SK-N-SH treated with all-trans-retinoic acid at 6 μM for 48 hours (cell line): ENCODE measurements at regions not wholly inside any gene's neighbourhood (a gene's known extent, or its start where the extent isn't known, plus 50 kb on each side); places are given as distances from the start of the nearest gene placed in this dataset.

ENCODE experiments used
- ATAC-seq: fragments of 200-7000 bp; cut with Tn5 transposase; 3 replicates; pipeline ENCODE4 v1.9.1; 2020; ENCODE audit warnings: mild to moderate bottlenecking, moderate library complexity
- BACH2 ChIP-seq: fragments of 250-450 bp; sonication (Bioruptor Pico); IDR thresholded peaks from 2 replicates; pipeline ENCODE4 v1.9.0; 2021; ENCODE audit warnings: mild to moderate bottlenecking, borderline replicate concordance
- CSDC2 ChIP-seq: fragments of 250-450 bp; sonication (Bioruptor Pico); IDR thresholded peaks from 2 replicates; pipeline ENCODE4 v1.5.0; 2020; ENCODE audit warnings: mild to moderate bottlenecking, moderate library complexity
- ESRRG ChIP-seq: fragments of 250-450 bp; sonication (Bioruptor Pico); IDR thresholded peaks from 2 replicates; pipeline ENCODE4 v1.6.1; 2021; ENCODE audit warnings: mild to moderate bottlenecking
- GLIS3 ChIP-seq: fragments of 250-450 bp; sonication (Bioruptor Pico); IDR thresholded peaks from 2 replicates; pipeline ENCODE4 v1.5.0; 2020; ENCODE audit warnings: mild to moderate bottlenecking, moderate library complexity
- ISL1 ChIP-seq: fragments of 250-450 bp; sonication (Bioruptor Pico); IDR thresholded peaks from 2 replicates; pipeline ENCODE4 v2.1.2; 2022; ENCODE audit warnings: mild to moderate bottlenecking, moderate library complexity
- OSR1 ChIP-seq: fragments of 250-450 bp; sonication (Bioruptor Pico); IDR thresholded peaks from 2 replicates; pipeline ENCODE4 v1.8.0; 2022; ENCODE audit warnings: moderate library complexity, mild to moderate bottlenecking, inconsistent platforms
- PATZ1 ChIP-seq: fragments of 250-450 bp; sonication (Bioruptor Pico); IDR thresholded peaks from 2 replicates; pipeline ENCODE4 v1.8.0; 2020; ENCODE audit warnings: mild to moderate bottlenecking, moderate library complexity, borderline replicate concordance
- POU6F1 ChIP-seq: fragments of 250-450 bp; sonication (Bioruptor Pico); IDR thresholded peaks from 2 replicates; pipeline ENCODE4 v1.8.0; 2021; ENCODE audit warnings: low read depth, mild to moderate bottlenecking, moderate library complexity, borderline replicate concordance
- PPARA ChIP-seq: fragments of 250-450 bp; sonication (Bioruptor Pico); IDR thresholded peaks from 2 replicates; pipeline ENCODE4 v1.5.0; 2020; ENCODE audit warnings: mild to moderate bottlenecking, borderline replicate concordance
- RARB ChIP-seq: fragments of 250-450 bp; sonication (Bioruptor Pico); IDR thresholded peaks from 2 replicates; pipeline ENCODE4 v1.8.0; 2021; ENCODE audit warnings: mild to moderate bottlenecking, moderate library complexity
- SNAI2 ChIP-seq: fragments of 250-450 bp; sonication (Bioruptor Pico); IDR thresholded peaks from 2 replicates; pipeline ENCODE4 v1.5.0; 2020; ENCODE audit warnings: mild to moderate bottlenecking, moderate library complexity
- TCF4 ChIP-seq: fragments of 250-450 bp; sonication (Bioruptor Pico); IDR thresholded peaks from 2 replicates; pipeline ENCODE4 v1.8.0; 2021; ENCODE audit warnings: mild to moderate bottlenecking, moderate library complexity, borderline replicate concordance
- TOX ChIP-seq: fragments of 250-450 bp; sonication (Bioruptor Pico); IDR thresholded peaks from 2 replicates; pipeline ENCODE4 v1.8.0; 2021; ENCODE audit warnings: mild to moderate bottlenecking, moderate library complexity, borderline replicate concordance
- ZC3H10 ChIP-seq: fragments of 250-450 bp; sonication (Bioruptor Pico); IDR thresholded peaks from 2 replicates; pipeline ENCODE4 v1.5.1; 2021; ENCODE audit warnings: mild to moderate bottlenecking, moderate library complexity
- ZFP3 ChIP-seq: fragments of 250-450 bp; sonication (Bioruptor Pico); IDR thresholded peaks from 2 replicates; pipeline ENCODE4 v1.5.0; 2020; ENCODE audit warnings: mild to moderate bottlenecking, moderate library complexity
- ZFP30 ChIP-seq: fragments of 450-650 bp; formaldehyde crosslinking; IDR thresholded peaks from 2 replicates; pipeline ENCODE4 v1.5.0; 2022; ENCODE audit warnings: mild to moderate bottlenecking, moderate library complexity
- ZNF565 ChIP-seq: fragments of 450-650 bp; formaldehyde crosslinking; conservative IDR thresholded peaks from 2 replicates; pipeline ENCODE4 v1.5.0; 2020; ENCODE audit warnings: low read depth, mild to moderate bottlenecking, moderate library complexity
- ZNF70 ChIP-seq: fragments of 450-650 bp; formaldehyde crosslinking; IDR thresholded peaks from 2 replicates; pipeline ENCODE4 v1.5.0; 2020; ENCODE audit warnings: mild to moderate bottlenecking, moderate library complexity
- ZNF8 ChIP-seq: fragments of 450-650 bp; formaldehyde crosslinking; IDR thresholded peaks from 2 replicates; pipeline ENCODE4 v1.5.0; 2020; ENCODE audit warnings: mild to moderate bottlenecking, moderate library complexity
- TF ChIP-seq, protein P1 (sequence below): fragments of 250-450 bp; sonication (Bioruptor Pico); IDR thresholded peaks from 2 replicates; pipeline ENCODE4 v1.5.1; 2021; ENCODE audit warnings: mild to moderate bottlenecking, moderate library complexity
- TF ChIP-seq, protein P2 (sequence below): fragments of 250-450 bp; sonication (Bioruptor Pico); IDR thresholded peaks from 2 replicates; pipeline ENCODE4 v1.5.0; 2020; ENCODE audit warnings: mild to moderate bottlenecking, moderate library complexity

DNA sequence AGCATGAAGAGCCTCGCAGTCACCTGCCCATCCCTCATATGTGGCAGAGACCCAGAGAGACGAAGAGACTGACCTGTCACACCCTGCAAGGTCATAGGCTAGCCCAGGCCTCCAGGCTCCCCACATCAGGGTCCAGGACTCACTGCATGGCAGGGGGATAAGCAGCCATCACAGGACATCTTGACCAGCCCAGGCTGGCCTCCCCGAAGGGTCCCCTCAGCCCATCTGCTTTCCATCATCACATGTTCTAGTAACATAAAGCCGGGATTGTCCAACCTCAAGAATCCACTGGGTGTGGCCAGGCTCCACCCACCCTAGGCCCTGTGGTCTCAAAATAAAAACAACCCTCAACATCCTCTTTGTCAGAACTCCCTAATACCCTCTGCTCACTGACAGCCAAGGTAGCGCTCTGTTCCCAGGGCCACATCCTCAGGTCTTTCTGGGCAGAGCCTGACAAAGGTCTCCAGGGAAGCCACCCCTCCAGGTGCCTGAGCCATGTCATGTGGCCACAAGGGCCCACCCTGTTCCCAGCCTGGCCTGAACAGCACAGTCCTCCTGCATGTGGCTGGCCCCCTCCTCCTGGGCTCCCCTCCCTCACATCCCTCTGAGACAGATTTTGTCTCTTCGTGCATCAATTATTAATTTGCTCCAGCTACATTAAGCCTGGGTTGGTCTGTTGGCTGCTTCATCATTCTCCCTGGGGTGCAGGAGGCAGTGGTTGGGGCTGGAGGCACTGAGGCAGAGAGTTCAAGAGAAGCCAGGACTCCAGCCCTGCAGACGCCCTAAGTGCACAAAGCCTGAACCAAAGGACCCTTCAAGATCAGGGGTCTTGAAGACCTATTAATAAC is 131.8 kb upstream of the UNC5B start:
- no peak for TF ChIP-seq ZFP30 (CRISPR knock-in tag)
- TF ChIP-seq TCF4 (CRISPR knock-in tag): no peak
- TF ChIP-seq RARB: no peak
- no peak for TF ChIP-seq PATZ1 (CRISPR knock-in tag)
- TF ChIP-seq TOX: no peak
- TF ChIP-seq, protein P1, sequence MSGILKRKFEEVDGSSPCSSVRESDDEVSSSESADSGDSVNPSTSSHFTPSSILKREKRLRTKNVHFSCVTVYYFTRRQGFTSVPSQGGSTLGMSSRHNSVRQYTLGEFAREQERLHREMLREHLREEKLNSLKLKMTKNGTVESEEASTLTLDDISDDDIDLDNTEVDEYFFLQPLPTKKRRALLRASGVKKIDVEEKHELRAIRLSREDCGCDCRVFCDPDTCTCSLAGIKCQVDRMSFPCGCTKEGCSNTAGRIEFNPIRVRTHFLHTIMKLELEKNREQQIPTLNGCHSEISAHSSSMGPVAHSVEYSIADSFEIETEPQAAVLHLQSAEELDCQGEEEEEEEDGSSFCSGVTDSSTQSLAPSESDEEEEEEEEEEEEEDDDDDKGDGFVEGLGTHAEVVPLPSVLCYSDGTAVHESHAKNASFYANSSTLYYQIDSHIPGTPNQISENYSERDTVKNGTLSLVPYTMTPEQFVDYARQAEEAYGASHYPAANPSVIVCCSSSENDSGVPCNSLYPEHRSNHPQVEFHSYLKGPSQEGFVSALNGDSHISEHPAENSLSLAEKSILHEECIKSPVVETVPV (CRISPR knock-in tag): no peak
- no peak for TF ChIP-seq ESRRG (CRISPR knock-in tag)
- no peak for TF ChIP-seq BACH2 (CRISPR knock-in tag)
- TF ChIP-seq SNAI2: no peak
- no peak for TF ChIP-seq CSDC2 (CRISPR knock-in tag)
- TF ChIP-seq OSR1: no peak
- no peak for TF ChIP-seq POU6F1 (CRISPR knock-in tag)
- TF ChIP-seq GLIS3 (CRISPR knock-in tag): no peak
- no peak for TF ChIP-seq PPARA (CRISPR knock-in tag)
- TF ChIP-seq ZNF8 (CRISPR knock-in tag): no peak
- no peak for TF ChIP-seq ZFP3 (CRISPR knock-in tag)
- TF ChIP-seq ISL1 (CRISPR knock-in tag): no peak
- TF ChIP-seq ZNF70 (CRISPR knock-in tag): no peak
- TF ChIP-seq, protein P2, sequence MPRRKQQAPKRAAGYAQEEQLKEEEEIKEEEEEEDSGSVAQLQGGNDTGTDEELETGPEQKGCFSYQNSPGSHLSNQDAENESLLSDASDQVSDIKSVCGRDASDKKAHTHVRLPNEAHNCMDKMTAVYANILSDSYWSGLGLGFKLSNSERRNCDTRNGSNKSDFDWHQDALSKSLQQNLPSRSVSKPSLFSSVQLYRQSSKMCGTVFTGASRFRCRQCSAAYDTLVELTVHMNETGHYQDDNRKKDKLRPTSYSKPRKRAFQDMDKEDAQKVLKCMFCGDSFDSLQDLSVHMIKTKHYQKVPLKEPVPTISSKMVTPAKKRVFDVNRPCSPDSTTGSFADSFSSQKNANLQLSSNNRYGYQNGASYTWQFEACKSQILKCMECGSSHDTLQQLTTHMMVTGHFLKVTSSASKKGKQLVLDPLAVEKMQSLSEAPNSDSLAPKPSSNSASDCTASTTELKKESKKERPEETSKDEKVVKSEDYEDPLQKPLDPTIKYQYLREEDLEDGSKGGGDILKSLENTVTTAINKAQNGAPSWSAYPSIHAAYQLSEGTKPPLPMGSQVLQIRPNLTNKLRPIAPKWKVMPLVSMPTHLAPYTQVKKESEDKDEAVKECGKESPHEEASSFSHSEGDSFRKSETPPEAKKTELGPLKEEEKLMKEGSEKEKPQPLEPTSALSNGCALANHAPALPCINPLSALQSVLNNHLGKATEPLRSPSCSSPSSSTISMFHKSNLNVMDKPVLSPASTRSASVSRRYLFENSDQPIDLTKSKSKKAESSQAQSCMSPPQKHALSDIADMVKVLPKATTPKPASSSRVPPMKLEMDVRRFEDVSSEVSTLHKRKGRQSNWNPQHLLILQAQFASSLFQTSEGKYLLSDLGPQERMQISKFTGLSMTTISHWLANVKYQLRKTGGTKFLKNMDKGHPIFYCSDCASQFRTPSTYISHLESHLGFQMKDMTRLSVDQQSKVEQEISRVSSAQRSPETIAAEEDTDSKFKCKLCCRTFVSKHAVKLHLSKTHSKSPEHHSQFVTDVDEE (CRISPR knock-in tag): no peak
- ATAC-seq: no peak

DNA sequence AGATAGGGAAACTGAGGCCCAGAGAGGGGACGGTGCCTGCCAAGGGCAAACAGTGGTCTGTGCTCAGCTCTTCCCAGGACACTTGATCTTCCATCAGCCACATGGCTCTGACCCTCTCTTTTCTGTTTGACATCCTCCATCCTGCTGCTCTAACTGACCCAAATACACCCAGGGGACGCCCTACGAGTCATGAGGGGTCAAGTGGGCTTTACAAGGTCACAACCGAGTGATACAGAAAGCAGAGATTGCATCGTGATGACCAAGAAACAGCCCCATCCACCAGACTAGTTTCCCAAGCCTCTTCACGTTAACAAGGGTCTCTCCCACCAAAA is 131.2 kb upstream of the UNC5B start:
- TF ChIP-seq TOX: no peak
- no peak for ATAC-seq

GRCh38 chr10:71081912-71082311 is 130.5 kb upstream of the UNC5B start:
- TF ChIP-seq ESRRG (CRISPR knock-in tag) (no peak), GLIS3 (CRISPR knock-in tag) (no peak), ZNF70 (CRISPR knock-in tag) (no peak), ZC3H10 (no peak), ZFP3 (CRISPR knock-in tag) (no peak), TOX (no peak), SNAI2 (no peak), BACH2 (CRISPR knock-in tag) (no peak), TCF4 (CRISPR knock-in tag) (no peak), ZNF8 (CRISPR knock-in tag) (no peak), PATZ1 (CRISPR knock-in tag) (no peak), OSR1 (no peak), ZNF565 (no peak), POU6F1 (CRISPR knock-in tag) (no peak)
- TF ChIP-seq, protein P2 (CRISPR knock-in tag): no peak
- TF ChIP-seq, all 23 proteins: peak for 0
- ATAC-seq: no peak
